HepG2 (cell line): ENCODE measurements at regions not wholly inside any gene's neighbourhood (a gene's known extent, or its start where the extent isn't known, plus 50 kb on each side); places are given as distances from the start of the nearest gene placed in this dataset.

Experiments
- BCL3 ChIP-seq: sonication (generic); formaldehyde crosslinking; IDR thresholded peaks from 2 replicates; pipeline ENCODE4 v1.5.1; 2020; ENCODE audit warnings: mild to moderate bottlenecking, missing genetic modification reagents, moderate library complexity
- CREM ChIP-seq, 2 experiments: sonication (generic) in 1 of 2; formaldehyde crosslinking in 1 of 2; IDR thresholded peaks; 2 replicates each; pipeline versions ENCODE4 v1.4.0 to v1.6.1; 2016 to 2020; ENCODE audit warnings: antibody characterized with exemption in 1 of 2, mild to moderate bottlenecking in 1 of 2, missing genetic modification reagents in 1 of 2
- PAF1 ChIP-seq: IDR thresholded peaks from 2 replicates; pipeline ENCODE4 v1.6.1; 2016; ENCODE audit warnings: missing genetic modification reagents, missing compliant biosample characterization
- ZBED4 ChIP-seq: sonication (generic); formaldehyde crosslinking; IDR thresholded peaks from 2 replicates; pipeline ENCODE4 v1.4.0; 2020; ENCODE audit warnings: missing genetic modification reagents, borderline replicate concordance
- ZNF12 ChIP-seq: sonication (generic); formaldehyde crosslinking; IDR thresholded peaks from 2 replicates; pipeline ENCODE4 v1.5.0; 2020; ENCODE audit warnings: missing genetic modification reagents
- ZNF687 ChIP-seq: sonication (generic); formaldehyde crosslinking; IDR thresholded peaks from 2 replicates; pipeline ENCODE4 v1.5.1; 2020; ENCODE audit warnings: mild to moderate bottlenecking, missing genetic modification reagents, moderate library complexity
- ZZZ3 ChIP-seq: sonication (generic); formaldehyde crosslinking; IDR thresholded peaks from 2 replicates; pipeline ENCODE4 v1.4.0; 2020; ENCODE audit warnings: missing genetic modification reagents, mild to moderate bottlenecking, borderline replicate concordance

- TF ChIP-seq ZBED4 (no peak), ZNF12 (no peak), PAF1 (no peak), CREM (IDR thresholded peaks at IDR 0.05) (no peak), CREM (CRISPR knock-in tag; IDR thresholded peaks at IDR 0.05) (no peak), BCL3 (CRISPR knock-in tag) (no peak), ZZZ3 (CRISPR knock-in tag) (no peak), ZNF687 (CRISPR knock-in tag) (no peak)
Observed at GRCh38 chr14:26707234-26707633, 109.4 kb upstream of the NOVA1 start (continued).
